PC-3 (cell line): ENCODE measurements at regions not wholly inside any gene's neighbourhood (a gene's known extent, or its start where the extent isn't known, plus 50 kb on each side); places are given as distances from the start of the nearest gene placed in this dataset.

Experiments used
- ATAC-seq: fragments of 200-7000 bp; cut with Tn5 transposase; 2 replicates; pipeline ENCODE4 v1.9.1; 2020; ENCODE audit warnings: mild to moderate bottlenecking, moderate library complexity
- BruUV-seq: library from RNA; stranded (reverse); fragments of 400-500 nt; replicated peaks from 2 replicates; lab custom pipeline; 2021; lab: Mats Ljungman, UMichigan
- CTCF ChIA-PET: fragments of 300-600 bp; sonication (Branson Sonifier 250); formaldehyde crosslinking; loops from one replicate; lab custom pipeline; 2022; ENCODE audit warnings: antibody characterized with exemption; lab: Charles Lee
- POLR2A ChIA-PET: fragments of 300-600 bp; sonication (Branson Sonifier 250); formaldehyde crosslinking; loops from one replicate; lab custom pipeline; 2022; ENCODE audit warnings: antibody characterized with exemption; ENCODE audit not compliant: unreplicated experiment; lab: Charles Lee
- DNase-seq: peaks from one replicate; pipeline ENCODE4 v3.0.0-alpha.2; 2015
- H2AFZ ChIP-seq: fragments of 300-600 bp; sonication (generic); 2 replicates; pipeline ENCODE4 v1.6.0; 2016; ENCODE audit warnings: antibody characterized with exemption, low read length
- H3F3A ChIP-seq: fragments of 300-600 bp; sonication (generic); one replicate; pipeline ENCODE4 v1.6.0; 2017; ENCODE audit warnings: antibody characterized with exemption, low read length, control low read depth, mild to moderate bottlenecking; ENCODE audit not compliant: unreplicated experiment
- H3K27ac ChIP-seq: fragments of 300-600 bp; sonication (generic); 2 replicates; pipeline ENCODE4 v1.5.1; 2016; ENCODE audit warnings: mild to moderate bottlenecking, low read length
- H3K27me3 ChIP-seq: fragments of 300-600 bp; sonication (generic); 2 replicates; pipeline ENCODE4 v1.6.1; 2016; ENCODE audit warnings: low read length, mixed read lengths
- H3K36me3 ChIP-seq: fragments of 300-600 bp; sonication (generic); 2 replicates; pipeline ENCODE4 v1.6.1; 2016; ENCODE audit warnings: low read depth, mixed run types, low read length, mixed read lengths
- H3K4me1 ChIP-seq: fragments of 300-600 bp; sonication (generic); 2 replicates; pipeline ENCODE4 v1.5.1; 2016; ENCODE audit warnings: low read length; ENCODE audit not compliant: insufficient read depth
- H3K4me2 ChIP-seq: fragments of 300-600 bp; sonication (generic); 2 replicates; pipeline ENCODE4 v1.6.0; 2016; ENCODE audit warnings: low read length
- H3K4me3 ChIP-seq: fragments of 300-600 bp; sonication (generic); 2 replicates; pipeline ENCODE4 v1.5.1; 2016; ENCODE audit warnings: mild to moderate bottlenecking, low read length, mixed read lengths
- H3K79me2 ChIP-seq: fragments of 300-600 bp; sonication (generic); 2 replicates; pipeline ENCODE4 v1.6.1; 2017; ENCODE audit warnings: low read length, mixed read lengths
- H3K9ac ChIP-seq: fragments of 300-600 bp; sonication (generic); 2 replicates; pipeline ENCODE4 v1.6.0; 2016; ENCODE audit warnings: mild to moderate bottlenecking, low read length
- H3K9me2 ChIP-seq: fragments of 300-600 bp; sonication (generic); replicated peaks from 2 replicates; pipeline ENCODE4 v1.6.1; 2016; ENCODE audit warnings: mixed run types, low read length, mixed read lengths
- H3K9me3 ChIP-seq: fragments of 300-600 bp; sonication (generic); 2 replicates; pipeline ENCODE4 v1.6.1; 2016; ENCODE audit warnings: low read length, mixed read lengths
- H4K20me1 ChIP-seq: fragments of 300-600 bp; sonication (generic); 2 replicates; pipeline ENCODE4 v1.6.1; 2016; ENCODE audit warnings: low read length, mixed read lengths
- EZH2 ChIP-seq: fragments of 300-600 bp; sonication (generic); IDR thresholded peaks from one replicate; pipeline ENCODE4 v1.6.1; 2017; ENCODE audit warnings: antibody characterized with exemption, mild to moderate bottlenecking, low read length; ENCODE audit not compliant: unreplicated experiment
- EZH2phosphoT487 ChIP-seq: fragments of 300-600 bp; sonication (generic); IDR thresholded peaks from 2 replicates; pipeline ENCODE4 v1.6.1; 2018; ENCODE audit warnings: mild to moderate bottlenecking, antibody characterized with exemption, low read length, borderline replicate concordance
- intact Hi-C: fragments of 100-400 bp; cut with micrococcal nuclease; formaldehyde crosslinking; loops from 2 replicates; pipeline ENCODE4 v1.9.0; 2023
- TF ChIP-seq, protein P1 (sequence below): fragments of 300-600 bp; sonication (generic); conservative IDR thresholded peaks from 2 replicates; pipeline ENCODE4 v1.5.1; 2017; ENCODE audit warnings: antibody characterized with exemption, low read depth, mild to moderate bottlenecking, low read length

DNA sequence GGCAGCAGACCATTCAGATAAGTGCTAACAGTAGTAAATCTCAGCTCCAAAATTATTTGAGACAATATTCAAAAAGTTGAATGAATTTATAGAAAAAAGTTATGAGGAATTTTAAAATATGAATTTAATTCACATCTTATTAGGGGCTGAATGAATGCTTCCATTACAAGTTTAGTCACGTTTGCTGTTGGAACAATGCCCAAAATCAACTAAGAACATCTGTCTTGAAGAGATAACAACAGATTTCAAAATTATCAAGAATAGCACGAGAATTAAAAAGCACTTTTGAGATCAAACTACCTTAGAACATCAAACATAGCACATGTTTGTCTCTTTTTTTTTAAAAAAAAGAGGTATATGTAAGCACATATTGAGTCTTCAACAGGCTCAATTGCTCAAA, 115.4 kb upstream of the PPFIA2 start:
- no peaks in the 10 kb centered on the region for H3K4me1 ChIP-seq

DNA sequence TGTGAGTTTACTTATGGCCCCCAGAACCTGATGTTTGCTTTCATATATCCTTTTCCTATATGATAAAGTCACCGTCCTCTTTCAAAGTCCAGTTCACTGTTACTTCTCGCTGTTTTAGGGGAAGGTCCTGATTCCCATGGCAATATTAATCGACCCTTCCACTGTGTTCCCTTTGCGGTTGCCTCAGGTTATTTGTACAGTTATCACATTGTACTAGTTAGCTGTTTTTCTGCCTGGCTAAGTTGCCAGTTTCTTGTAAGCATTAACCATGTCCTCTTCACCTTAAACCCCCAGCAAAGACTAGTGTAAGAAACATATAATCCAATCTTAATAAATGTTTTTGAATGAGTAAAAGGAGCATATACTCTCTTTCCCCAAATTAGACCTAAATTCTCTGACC, 115.0 kb upstream of the PPFIA2 start:
- Histone ChIP-seq H3K27me3 (no peaks in the 10 kb centered on the region), H2AFZ (no peak overlapping the region), H3K4me1 (no peaks in the 10 kb centered on the region), H3K9ac (no peak overlapping the region), H3K27ac (no peak overlapping the region), H3K9me3 (no peaks in the 10 kb centered on the region), H4K20me1 (no peaks in the 10 kb centered on the region), H3K36me3 (no peaks in the 10 kb centered on the region), H3K4me3 (no peak overlapping the region), H3K4me2 (no peak overlapping the region), H3K9me2 (no peaks in the 10 kb centered on the region), H3F3A (no peaks in the 10 kb centered on the region), H3K79me2 (no peaks in the 10 kb centered on the region)
- ChIA-PET POLR2A (no interaction called here), CTCF (no interaction called here)
- TF ChIP-seq, protein P1, sequence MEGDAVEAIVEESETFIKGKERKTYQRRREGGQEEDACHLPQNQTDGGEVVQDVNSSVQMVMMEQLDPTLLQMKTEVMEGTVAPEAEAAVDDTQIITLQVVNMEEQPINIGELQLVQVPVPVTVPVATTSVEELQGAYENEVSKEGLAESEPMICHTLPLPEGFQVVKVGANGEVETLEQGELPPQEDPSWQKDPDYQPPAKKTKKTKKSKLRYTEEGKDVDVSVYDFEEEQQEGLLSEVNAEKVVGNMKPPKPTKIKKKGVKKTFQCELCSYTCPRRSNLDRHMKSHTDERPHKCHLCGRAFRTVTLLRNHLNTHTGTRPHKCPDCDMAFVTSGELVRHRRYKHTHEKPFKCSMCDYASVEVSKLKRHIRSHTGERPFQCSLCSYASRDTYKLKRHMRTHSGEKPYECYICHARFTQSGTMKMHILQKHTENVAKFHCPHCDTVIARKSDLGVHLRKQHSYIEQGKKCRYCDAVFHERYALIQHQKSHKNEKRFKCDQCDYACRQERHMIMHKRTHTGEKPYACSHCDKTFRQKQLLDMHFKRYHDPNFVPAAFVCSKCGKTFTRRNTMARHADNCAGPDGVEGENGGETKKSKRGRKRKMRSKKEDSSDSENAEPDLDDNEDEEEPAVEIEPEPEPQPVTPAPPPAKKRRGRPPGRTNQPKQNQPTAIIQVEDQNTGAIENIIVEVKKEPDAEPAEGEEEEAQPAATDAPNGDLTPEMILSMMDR = no peak
- no peak for TF ChIP-seq EZH2
- TF ChIP-seq EZH2phosphoT487 = no peak
- intact Hi-C loops = no loop called here
- no peak for DNase-seq
- BruUV-seq = no TSS peak
- no peak for ATAC-seq

More for the DNA sequence above, 115.4 kb upstream of the PPFIA2 start:
- Histone ChIP-seq H3K9me3 (no peaks in the 10 kb centered on the region), H3K4me2 (no peak overlapping the region), H3F3A (no peaks in the 10 kb centered on the region), H3K79me2 (no peaks in the 10 kb centered on the region), H3K36me3 (no peaks in the 10 kb centered on the region), H3K27ac (no peak overlapping the region), H3K27me3 (no peaks in the 10 kb centered on the region), H3K9ac (no peak overlapping the region), H2AFZ (no peak overlapping the region), H4K20me1 (no peaks in the 10 kb centered on the region), H3K4me3 (no peak overlapping the region), H3K9me2 (no peaks in the 10 kb centered on the region)
- intact Hi-C loops = no loop called here
- POLR2A ChIA-PET = no interaction called here
- CTCF ChIA-PET = no interaction called here
- TF ChIP-seq EZH2phosphoT487 = no peak
- TF ChIP-seq EZH2 = no peak
- TF ChIP-seq, protein P1 = no peak
- BruUV-seq = no TSS peak
- DNase-seq (no peak), ATAC-seq (no peak)

DNA sequence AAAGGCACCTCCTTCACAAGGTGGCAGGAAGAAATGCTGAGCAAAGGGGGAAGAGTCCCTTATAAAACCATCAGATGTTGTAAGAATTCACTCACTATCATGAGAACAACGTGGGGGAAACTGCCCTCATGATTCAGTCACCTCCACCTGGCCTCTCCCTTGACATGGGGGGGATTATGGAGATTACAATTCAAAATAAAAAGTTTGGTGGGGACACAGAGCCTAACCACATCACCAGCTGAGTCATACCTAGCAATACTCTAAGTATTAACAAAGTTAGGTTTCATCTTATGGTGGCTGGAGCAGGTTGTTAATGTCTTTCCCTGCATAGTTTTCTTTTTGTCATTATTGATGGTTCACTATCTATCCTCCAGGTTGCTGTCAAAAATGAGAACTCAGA, 113.2 kb upstream of the PPFIA2 start:
- Histone ChIP-seq H2AFZ (no peak overlapping the region), H3K4me3 (no peak overlapping the region), H3K36me3 (no peaks in the 10 kb centered on the region), H3F3A (no peaks in the 10 kb centered on the region), H3K9me3 (no peaks in the 10 kb centered on the region), H3K79me2 (no peaks in the 10 kb centered on the region), H3K9me2 (no peaks in the 10 kb centered on the region), H4K20me1 (no peaks in the 10 kb centered on the region), H3K4me2 (no peak overlapping the region), H3K27ac (no peak overlapping the region), H3K27me3 (no peaks in the 10 kb centered on the region), H3K9ac (no peak overlapping the region), H3K4me1 (no peaks in the 10 kb centered on the region)
- ChIA-PET CTCF (no interaction called here), POLR2A (no interaction called here)
- intact Hi-C loops = no loop called here
- ATAC-seq (no peak), DNase-seq (no peak)
- BruUV-seq = no TSS peak
- TF ChIP-seq EZH2 (no peak), EZH2phosphoT487 (no peak)
- TF ChIP-seq, protein P1 = no peak
